Gastroesophageal sphincter (tissue), 3 donors: ENCODE measurements at regions not wholly inside any gene's neighbourhood (a gene's known extent, or its start where the extent isn't known, plus 50 kb on each side); places are given as distances from the start of the nearest gene placed in this dataset.

Experiments
- CTCF ChIP-seq, 4 experiments: fragments of 200-600 bp in 2 of 4; fragments of 450-650 bp in 2 of 4; sonication (generic) in 1 of 4; IDR thresholded peaks; one replicate each; pipeline ENCODE4 v1.5.1; 2017 to 2019; ENCODE audit warnings: antibody characterized with exemption in 4 of 4, mild to moderate bottlenecking in 2 of 4, moderate library complexity in 2 of 4
- EP300 ChIP-seq: sonication (generic); formaldehyde crosslinking; IDR thresholded peaks from one replicate; pipeline ENCODE4 v1.6.1; 2017; ENCODE audit warnings: antibody characterized with exemption, mild to moderate bottlenecking

GRCh38 chr2:21710031-21710430 lies 586.3 kb downstream of the TDRD15 start:
- TF ChIP-seq CTCF (IDR thresholded peaks at IDR 0.05) (no peak), EP300 (no peak)
